AG04449 (cell line): ENCODE measurements at regions not wholly inside any gene's neighbourhood (a gene's known extent, or its start where the extent isn't known, plus 50 kb on each side); places are given as distances from the start of the nearest gene placed in this dataset.

ENCODE experiments used
- CTCF ChIA-PET: fragments of 350-600 bp; formaldehyde crosslinking; extraction: SDS; loops from one replicate; lab custom pipeline; 2021; ENCODE audit warnings: antibody characterized with exemption; lab: Yijun Ruan, JAX
- POLR2A ChIA-PET: fragments of 400-600, 350-600 bp; formaldehyde crosslinking; extraction: SDS; loops from one replicate; lab custom pipeline; 2020; ENCODE audit warnings: antibody characterized with exemption, inconsistent platforms; lab: Yijun Ruan, JAX
- DNase-seq: peaks from one replicate; pipeline ENCODE4 v3.0.0-alpha.2; 2010; ENCODE audit warnings: low read depth, low spot score
- H3K4me3 ChIP-seq: 2 replicates; pipeline ENCODE4 v1.5.1; 2011; ENCODE audit warnings: low read depth, mild to moderate bottlenecking, control low read depth, low read length
- CTCF ChIP-seq: IDR thresholded peaks from one replicate; pipeline ENCODE4 v1.5.1; 2011; ENCODE audit warnings: mild to moderate bottlenecking, moderate library complexity, low read length, control low read depth, inconsistent platforms; ENCODE audit not compliant: insufficient read depth; ENCODE audit errors: missing control alignments

GRCh38 chr19:30906871-30907270 is 442.4 kb downstream of the TSHZ3 start:
- DNase-seq = no peak
- ChIA-PET CTCF (no interaction called here), POLR2A (no interaction called here)
- no peak overlapping the region for H3K4me3 ChIP-seq
- TF ChIP-seq CTCF = no peak

GRCh38 chr19:30900051-30900450 is 449.2 kb downstream of the TSHZ3 start:
- no peak for DNase-seq
- ChIA-PET CTCF (no interaction called here), POLR2A (no interaction called here)
- H3K4me3 ChIP-seq = no peak overlapping the region
- no peak for TF ChIP-seq CTCF

- no peak for TF ChIP-seq CTCF
- POLR2A ChIA-PET = no interaction called here
- DNase-seq = no peak
- CTCF ChIA-PET = no interaction called here
- no peak overlapping the region for H3K4me3 ChIP-seq
Measured at GRCh38 chr19:30898353-30899103, 450.7 kb downstream of the TSHZ3 start.

GRCh38 chr19:30897553-30897952 is 451.7 kb downstream of the TSHZ3 start:
- H3K4me3 ChIP-seq = no peak overlapping the region
- ChIA-PET CTCF (no interaction called here), POLR2A (no interaction called here)
- no peak for DNase-seq
- TF ChIP-seq CTCF = no peak

- ChIA-PET CTCF (no interaction called here), POLR2A (no interaction called here)
Measured at GRCh38 chr19:30897034-30897433, 452.2 kb downstream of the TSHZ3 start.

GRCh38 chr19:30896554-30896953 is 452.7 kb downstream of the TSHZ3 start:
- TF ChIP-seq CTCF = no peak
- POLR2A ChIA-PET = no interaction called here
- no peak overlapping the region for H3K4me3 ChIP-seq
- no peak for DNase-seq
- CTCF ChIA-PET = no interaction called here

More at GRCh38 chr19:30897034-30897433, 452.2 kb downstream of the TSHZ3 start:
- no peak overlapping the region for H3K4me3 ChIP-seq
- DNase-seq = no peak
- TF ChIP-seq CTCF = no peak
